Uterus (tissue), 2 donors: ENCODE measurements at regions not wholly inside any gene's neighbourhood (a gene's known extent, or its start where the extent isn't known, plus 50 kb on each side); places are given as distances from the start of the nearest gene placed in this dataset.

Source experiments
- POLR2A ChIP-seq, 2 donors: fragments of 450-650 bp; IDR thresholded peaks; one replicate each; pipeline ENCODE4 v1.6.1; 2016; ENCODE audit warnings: antibody characterized with exemption in 2 of 2, mild to moderate bottlenecking in 1 of 2, moderate library complexity in 1 of 2
- TF ChIP-seq, protein P1 (sequence below), 4 experiments: fragments of 200-600 bp in 2 of 4; fragments of 450-650 bp in 2 of 4; sonication (generic) in 2 of 4; IDR thresholded peaks; one replicate each; pipeline ENCODE4 v1.5.1; 2016 to 2019; ENCODE audit warnings: antibody characterized with exemption in 4 of 4, mild to moderate bottlenecking in 2 of 4, moderate library complexity in 1 of 4

DNA sequence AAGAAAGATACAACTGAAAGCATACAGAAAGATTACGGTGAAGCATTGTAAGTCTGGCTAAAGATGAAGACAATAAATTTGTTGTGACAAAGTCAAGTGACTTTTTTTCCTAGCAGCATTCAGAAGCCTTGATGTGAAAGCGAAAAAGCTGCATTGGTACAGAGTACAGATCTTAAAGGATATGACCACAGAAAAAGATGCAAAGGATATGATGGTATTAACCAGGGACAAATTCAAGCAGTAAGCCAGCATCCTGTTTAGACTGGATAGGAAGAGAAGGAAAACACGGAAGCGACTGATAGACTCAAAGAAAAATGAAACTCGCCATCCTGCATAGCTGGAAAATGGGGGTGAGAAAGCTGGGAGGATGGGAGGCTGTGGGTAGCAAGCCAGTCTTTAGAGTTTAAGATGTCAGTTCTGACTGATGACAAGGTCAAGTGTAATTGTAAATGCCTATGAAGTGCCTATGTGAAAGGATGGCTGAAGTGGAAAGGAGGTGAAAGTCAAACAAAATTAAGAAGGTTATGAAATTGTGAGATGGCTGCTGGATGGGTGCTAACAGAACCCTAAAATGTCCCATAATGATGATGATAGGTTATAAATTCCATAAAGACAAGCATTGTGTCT lies 92.4 kb downstream of the PHLDA1 start:
- TF ChIP-seq, protein P1, sequence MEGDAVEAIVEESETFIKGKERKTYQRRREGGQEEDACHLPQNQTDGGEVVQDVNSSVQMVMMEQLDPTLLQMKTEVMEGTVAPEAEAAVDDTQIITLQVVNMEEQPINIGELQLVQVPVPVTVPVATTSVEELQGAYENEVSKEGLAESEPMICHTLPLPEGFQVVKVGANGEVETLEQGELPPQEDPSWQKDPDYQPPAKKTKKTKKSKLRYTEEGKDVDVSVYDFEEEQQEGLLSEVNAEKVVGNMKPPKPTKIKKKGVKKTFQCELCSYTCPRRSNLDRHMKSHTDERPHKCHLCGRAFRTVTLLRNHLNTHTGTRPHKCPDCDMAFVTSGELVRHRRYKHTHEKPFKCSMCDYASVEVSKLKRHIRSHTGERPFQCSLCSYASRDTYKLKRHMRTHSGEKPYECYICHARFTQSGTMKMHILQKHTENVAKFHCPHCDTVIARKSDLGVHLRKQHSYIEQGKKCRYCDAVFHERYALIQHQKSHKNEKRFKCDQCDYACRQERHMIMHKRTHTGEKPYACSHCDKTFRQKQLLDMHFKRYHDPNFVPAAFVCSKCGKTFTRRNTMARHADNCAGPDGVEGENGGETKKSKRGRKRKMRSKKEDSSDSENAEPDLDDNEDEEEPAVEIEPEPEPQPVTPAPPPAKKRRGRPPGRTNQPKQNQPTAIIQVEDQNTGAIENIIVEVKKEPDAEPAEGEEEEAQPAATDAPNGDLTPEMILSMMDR (IDR thresholded peaks at IDR 0.05), result no peak
- TF ChIP-seq POLR2A (IDR thresholded peaks at IDR 0.05), result no peak
